CD4-positive, alpha-beta T cell treated with Interleukin-17A for 4 hours (primary cell): ENCODE measurements at regions not wholly inside any gene's neighbourhood (a gene's known extent, or its start where the extent isn't known, plus 50 kb on each side); places are given as distances from the start of the nearest gene placed in this dataset.
A peak's percentile ranks its signal among the peaks of the same experiment; 100 is the strongest.

Source experiments
- DNase-seq: peaks from one replicate; pipeline ENCODE4 v3.0.0-alpha.2; 2020; ENCODE audit warnings: mixed read lengths

DNA sequence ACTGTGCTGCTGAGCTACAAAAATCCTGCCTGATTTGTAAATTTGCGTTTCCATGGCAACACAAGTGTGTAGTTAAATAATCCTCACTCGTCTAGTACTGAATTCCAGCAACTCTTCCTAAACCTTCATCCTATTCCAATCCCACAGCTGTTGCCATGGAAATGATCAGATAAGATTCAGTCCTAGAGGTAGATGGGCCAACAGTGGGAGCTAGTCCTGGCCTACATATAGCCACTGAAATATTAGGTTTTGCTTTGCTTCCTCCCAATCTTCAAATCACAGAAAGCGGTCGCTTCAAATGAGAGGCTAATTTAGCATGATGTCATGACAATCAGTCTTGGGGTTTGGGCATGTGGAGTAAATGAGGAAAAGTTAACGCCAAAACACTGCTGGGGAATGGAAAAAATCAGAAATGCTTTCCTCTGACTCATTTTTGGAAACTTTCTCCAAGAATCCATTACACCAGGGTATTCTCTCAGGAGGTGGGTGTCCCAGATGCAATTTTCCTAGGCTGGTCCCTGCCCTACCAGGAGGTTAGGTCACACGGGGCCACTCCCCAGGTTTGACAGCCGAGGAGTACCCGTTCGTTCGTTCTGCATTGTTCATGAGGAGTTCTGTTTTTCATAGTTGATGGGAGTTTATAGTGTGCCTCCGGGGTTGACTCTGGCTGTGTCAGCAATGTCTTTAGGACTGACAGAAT, 159.2 kb upstream of the SLCO3A1 start:
- DNase-seq = no peak

DNA sequence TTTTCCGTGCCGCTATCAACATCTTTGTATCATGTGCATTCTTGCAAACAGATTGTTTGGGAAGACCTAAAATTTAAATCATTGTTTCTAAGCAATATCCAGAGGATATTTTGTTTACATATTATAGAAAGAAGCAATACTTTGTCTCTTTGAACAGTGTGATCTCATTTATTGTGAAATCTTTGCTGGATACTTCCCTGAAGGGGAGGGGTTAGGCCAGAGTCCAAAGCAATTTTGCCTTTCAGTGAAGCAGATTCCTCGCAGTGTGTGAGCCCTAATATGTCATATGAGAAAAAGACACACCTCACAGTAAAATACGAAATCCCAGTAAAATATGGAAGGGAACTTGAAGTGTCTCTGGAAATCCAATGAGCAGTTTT, 158.7 kb upstream of the SLCO3A1 start:
- no peak for DNase-seq

DNA sequence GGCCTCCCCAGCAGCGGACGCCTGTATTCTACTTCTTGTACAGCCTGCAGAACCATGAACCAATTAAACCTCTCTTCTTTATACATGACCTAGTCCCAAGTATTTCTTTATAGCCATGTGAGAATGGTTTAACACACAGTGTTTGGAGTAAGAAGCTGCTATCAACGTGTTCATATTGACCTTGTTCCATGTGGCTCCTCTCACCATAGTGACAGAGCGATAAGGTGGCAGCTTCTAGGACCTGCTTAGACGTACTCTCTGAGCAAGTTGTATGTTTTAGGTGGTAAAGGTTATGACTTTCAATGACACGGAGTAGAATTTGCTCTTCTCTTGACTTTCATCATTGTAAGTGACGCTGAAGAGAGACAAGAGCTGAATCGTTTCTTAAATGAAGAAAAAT, 157.7 kb upstream of the SLCO3A1 start:
- DNase-seq = no peak

DNA sequence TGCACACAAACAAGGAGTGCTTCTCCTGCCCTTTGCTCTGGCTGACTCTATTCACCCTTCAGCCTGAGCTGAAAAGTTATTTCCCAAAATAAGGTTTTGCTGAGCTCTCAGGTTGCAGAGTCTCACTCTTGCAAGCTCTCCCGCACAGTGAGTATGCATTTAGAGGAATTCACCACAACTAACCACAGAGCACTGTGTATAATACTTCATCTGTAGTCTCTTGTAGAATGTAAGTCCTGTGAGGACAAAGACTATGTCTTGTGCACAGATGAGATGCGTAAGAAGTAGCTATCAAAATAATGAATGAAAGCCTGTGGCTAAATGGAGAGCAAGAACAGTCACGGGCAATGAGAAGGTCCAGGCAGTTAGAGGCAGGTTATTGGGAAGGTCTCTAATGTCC, 156.5 kb upstream of the SLCO3A1 start:
- DNase-seq = no peak

DNA sequence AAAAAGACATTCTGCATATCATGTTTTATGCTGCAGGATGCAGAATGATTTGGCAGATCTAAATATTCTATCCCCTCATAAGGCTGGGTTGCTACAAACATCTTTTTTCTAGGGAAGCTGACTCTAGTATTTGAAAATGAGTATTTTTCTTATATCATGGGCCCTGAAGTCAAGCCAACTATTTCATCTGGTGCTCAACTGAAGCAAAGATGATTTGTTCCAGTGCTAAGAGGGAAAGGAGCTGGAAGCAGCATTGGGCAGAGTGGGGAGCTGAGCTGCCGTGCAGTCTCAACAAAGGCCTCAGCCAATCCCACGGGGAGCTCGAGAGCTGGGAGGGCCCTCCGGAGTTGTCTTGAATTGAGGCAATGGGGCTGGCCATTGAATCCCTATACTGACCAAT, 155.3 kb upstream of the SLCO3A1 start:
- no peak for DNase-seq

DNA sequence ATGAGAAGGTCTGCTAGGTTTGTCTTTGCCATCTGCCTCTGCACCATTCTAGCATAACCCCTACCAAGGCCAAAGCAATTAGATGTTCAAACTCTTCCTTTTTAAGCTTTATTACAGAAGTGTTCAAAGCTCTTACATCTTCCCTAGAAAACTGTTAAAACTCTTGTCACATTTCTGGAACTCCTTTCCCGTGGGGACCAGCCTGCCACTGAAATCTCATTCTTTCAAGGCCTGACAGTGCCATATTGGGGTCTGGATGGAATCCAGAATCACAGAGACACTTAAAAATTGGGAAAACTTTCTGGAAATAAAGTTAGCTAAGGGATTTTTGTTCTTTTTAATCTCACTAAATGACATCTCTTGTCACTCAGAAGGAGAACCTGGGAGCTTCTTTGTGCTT, 153.8 kb upstream of the SLCO3A1 start:
- DNase-seq = no peak

DNA sequence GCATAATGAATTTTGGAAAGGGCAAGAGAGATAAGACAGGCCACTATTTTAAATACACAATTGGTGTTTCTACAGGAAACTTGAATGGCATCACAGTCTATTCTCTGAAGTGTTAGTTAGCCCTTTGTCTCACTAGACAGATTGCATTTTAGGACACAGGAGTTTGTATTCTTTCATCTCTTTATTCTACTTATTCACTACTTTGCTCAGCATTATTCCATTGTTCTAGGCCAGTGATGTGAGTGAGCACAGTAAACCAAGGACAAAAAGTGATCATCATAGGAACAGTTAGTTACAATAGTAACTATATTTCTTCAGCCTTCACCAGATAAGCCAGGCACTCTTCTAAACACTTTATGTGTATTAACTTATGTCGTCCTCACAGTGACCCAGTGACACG, 150.2 kb upstream of the SLCO3A1 start:
- DNase-seq = no peak

DNA sequence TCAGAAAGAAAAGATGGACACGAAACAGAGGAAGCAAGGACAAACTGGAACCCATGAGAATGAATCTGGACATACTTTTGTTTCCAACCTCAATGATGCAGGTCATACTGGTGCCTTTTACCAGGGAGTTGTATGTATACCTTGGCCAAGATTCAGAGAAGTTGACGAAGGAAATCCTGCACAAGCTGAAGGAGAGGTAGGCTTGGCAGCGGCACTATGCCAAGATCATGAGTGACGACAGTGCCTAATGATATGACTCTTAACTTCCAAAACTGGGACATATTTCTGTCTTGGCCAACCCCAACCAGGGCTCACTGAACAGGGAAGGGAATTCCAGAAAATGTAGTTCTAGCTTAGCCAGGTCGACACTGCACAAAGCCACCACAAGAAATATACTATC, 149.2 kb upstream of the SLCO3A1 start:
- DNase-seq = no peak

DNA sequence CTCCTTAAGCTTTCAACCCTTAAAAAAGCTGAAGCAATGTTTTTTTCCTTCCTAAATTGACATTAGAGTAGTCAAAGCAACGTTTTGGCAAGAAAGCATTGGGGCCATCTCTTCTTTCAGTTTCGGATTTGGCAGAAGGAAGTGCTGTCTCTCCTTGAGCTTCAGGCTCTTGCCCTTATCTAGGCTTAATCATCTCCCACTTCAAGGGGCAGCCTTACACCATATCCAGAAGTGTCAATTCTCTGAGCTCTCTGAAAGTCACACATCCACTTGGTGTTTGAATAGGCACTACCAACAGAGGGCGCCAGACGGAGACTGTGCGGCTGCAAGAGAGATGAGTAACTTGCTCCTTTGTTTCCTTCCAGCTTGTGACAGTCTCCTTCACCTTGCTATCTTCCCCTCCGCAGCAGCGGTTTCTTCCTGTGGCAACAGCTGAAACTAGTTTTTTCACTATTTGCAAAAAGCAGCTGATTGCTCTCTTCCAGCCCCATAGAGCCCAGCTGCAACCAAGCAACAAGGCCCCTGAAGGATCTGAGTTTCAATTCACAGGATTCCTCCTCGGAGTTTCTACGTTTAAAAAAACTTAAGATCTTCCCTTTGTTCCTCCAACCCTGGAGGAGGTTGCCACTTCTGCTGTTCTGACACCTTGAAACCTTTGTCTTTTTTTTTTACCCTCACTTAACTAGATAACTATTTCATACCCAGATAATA, 147.0 kb upstream of the SLCO3A1 start:
- peak; percentile 86 for DNase-seq

DNA sequence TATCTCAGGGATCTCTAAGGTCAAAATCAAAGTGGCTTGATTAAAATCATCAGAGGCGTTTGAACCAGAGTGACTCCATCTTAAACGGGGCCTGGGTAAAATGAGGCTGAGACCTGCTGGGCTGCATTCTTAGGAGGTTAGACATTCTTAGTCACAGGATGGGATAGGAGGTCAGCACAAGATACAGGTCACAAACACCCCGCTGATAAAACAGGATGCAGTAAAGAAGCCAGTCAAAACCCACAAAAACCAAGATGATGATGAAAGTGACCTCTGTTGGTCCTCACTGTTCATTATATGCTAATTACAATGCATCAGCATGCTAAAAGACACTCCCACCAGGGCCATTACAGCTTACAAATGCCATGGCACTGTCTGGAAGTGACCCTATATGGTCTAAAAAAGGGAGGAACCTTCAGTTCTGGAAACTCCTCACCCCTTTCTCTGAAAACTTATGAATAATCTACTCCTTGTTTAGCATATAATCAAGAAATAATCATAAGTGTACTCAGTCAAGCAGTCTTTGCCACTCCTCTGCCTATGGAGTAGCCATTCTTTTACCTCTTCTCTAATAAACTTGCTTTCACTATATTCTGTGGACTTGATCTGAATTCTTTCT, 143.3 kb upstream of the SLCO3A1 start:
- DNase-seq = no peak

DNA sequence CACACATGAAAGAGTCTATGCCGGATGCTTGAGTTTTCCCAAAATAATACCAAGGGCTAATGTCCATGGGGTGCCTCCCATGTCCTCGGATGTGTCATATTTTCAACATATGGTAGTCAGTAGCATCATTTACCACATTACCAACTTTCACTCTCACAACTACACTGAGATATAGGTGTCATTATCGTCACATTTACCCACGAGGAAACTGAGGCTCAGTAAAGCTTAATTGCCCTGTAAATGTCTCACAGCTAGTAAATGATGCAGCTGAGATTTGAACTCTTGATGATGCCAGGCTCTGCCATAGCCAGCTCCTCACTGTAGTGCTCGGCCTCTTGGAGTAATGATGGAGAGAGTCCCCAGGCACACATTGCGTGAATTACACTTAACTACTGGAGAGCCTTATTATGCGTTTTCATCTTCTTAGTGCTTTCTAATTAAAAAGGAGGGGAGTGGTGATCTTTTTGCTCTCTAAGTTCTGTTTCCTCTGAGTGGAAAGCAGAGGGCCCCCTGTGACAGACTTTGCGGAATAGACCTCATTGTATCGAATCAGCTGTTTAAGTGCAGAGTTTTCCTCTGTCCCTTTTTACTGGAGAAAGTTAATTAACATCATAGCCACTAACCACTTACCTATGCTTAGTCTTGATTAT, 142.0 kb upstream of the SLCO3A1 start:
- no peak for DNase-seq

DNA sequence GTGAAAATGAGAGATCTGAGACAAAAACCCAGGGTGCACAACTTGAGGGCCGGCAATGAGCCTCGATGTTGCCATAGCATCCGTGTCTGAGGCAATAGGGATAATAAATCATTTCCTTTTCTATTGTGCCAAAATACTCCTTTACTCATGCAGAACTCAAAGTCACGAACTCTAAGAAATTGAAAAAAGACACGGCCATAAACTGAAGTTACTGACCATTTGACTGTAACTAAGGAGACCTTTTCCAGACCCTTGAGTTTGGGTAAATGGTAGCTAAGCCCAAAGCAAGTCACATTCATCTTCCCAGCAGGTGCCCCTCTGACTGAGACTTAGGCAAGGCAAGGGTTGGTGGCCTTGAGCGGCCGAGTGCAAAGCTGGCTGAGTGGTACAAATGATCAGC, 141.2 kb upstream of the SLCO3A1 start:
- DNase-seq = no peak

DNA sequence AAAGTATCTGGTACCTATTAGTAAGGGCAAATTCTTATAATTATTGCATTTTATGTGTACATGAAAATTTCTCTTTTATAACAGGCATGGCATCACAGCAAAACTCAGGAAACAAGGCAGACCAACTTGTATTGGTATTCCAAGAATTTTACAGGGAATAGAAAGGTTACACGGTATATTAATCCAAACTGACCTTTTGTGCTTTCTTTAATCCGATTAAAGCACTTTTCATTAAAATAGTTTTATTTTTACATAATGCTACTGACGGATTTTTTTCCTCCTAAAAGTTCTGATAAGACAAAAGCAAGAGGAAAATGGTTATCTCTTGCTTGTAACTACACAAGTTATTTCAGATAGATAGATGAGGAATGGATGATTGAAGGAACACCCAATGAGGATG, 137.0 kb upstream of the SLCO3A1 start:
- DNase-seq = no peak

DNA sequence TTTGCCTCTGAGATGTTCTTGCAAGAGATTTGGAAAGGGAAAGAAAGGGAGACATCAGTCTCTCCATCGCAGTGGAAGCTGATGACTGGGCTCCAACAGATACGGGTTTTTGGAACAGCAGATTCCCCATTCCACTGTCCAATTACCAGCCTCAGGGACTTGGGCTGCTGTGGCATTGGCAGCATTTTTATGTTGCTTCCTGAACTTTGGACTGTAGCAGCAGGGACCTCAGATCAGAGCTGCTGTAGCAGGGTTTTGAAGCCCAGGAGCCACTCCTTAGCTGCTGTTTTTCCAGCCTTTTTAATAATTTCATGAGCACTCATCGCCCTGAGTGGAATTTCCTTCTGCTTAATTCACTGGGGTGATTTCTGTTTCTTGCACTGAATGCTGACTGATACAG, 135.7 kb upstream of the SLCO3A1 start:
- DNase-seq = no peak

DNA sequence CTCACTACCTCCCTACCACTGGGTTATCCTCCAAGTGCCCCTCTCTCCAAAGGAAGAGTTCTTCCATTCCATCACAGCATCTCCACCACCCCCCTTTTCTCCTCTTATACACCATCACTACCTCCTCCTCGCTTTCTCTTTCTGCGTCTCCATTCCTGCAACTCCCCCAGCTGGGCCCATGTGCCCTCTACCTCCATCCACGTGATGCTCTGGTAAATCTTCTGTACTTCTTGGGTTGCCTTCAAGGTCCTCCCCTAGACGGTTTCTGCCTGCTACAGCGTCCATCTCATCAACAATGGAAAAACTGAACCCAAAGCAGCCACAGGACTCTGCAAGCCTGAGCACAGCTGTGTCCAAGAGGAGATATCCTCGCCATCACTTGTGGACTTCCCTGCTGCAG, 129.5 kb upstream of the SLCO3A1 start:
- no peak for DNase-seq

DNA sequence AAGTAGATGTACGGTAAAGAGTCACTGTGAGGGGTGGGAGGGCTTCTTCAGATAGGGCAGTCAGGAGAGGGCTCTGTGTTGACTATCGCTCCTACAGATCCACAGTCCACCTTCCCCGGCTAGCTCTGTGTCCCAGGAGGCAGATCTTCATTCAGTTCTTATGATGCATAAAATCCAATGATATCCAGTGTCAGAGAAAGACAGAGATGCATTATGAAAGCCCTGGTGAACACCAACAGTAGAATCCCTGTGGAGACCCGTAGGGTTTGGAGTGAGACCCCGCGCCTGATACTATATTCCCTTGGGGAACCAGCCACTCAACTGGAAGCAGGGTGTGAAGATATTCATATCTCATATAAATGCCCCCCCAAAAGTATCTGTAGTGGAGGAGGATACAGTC, 119.8 kb upstream of the SLCO3A1 start:
- no peak for DNase-seq

DNA sequence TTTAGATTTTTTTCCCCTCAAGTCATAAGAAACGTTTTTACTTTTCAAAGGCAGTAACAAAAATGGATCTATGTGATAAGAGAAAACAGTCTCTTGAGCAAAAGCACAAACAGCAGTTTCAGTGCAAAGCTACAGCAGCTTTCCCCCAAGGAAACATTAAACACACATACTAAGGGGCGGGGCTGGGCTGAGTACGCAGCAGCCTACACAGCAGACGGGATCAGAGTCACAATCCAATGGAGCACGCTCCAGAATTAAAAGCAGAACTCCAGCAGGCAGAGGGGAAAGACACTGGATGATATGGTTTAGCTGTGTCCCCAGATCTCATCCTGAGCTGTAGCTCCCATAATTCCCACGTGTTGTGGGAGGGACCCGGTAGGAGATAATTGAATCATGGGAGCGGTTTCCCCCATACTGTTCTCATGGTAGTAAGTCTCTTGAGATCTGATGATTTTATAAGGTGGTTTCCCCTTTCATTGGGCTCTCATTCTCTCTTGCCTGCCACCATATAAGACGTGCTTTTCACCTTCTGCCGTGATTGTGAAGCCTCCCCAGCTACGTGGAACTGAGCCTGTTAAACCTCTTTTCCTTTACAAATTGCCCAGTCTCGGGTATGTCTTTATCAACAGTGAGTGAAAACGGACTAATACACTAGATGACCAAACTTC, 116.2 kb upstream of the SLCO3A1 start:
- DNase-seq = no peak

DNA sequence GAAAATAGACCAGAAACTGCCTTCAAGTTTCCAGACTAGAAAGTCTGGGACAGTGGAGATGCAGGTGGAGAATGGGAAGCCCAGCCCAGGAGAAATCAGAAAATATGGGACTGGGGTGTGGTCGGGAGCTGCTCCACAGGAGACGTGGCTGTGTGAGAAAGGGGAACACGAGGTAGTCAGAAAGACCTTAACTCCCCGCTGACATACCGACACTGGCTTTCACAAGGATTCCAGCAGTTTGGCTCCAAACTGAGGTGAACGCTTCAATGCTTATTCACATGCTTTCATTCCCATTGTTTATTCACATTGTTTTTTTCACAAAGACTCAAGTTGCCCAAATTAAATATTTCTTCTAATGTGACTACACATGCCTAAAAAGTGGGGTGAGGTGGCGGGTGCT, 111.5 kb upstream of the SLCO3A1 start:
- DNase-seq = no peak

DNA sequence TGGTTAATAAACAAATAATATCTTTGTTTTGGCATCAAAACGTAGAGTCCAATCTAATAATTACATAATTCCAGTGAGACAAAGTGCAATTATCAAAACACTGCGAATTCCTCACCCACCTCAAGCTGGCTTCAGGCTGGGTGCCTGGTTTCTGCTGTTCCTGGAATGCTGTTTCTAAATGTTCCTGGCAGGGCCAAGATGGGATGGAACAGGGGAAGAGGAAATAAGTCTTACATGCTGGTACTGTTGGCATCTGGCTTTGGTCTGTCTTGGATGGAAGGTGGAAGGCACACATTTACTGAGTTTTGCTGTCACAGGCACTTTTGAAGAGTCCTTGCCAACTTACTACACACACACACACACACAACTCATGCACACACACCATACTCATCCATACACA, 101.9 kb upstream of the SLCO3A1 start:
- no peak for DNase-seq

DNA sequence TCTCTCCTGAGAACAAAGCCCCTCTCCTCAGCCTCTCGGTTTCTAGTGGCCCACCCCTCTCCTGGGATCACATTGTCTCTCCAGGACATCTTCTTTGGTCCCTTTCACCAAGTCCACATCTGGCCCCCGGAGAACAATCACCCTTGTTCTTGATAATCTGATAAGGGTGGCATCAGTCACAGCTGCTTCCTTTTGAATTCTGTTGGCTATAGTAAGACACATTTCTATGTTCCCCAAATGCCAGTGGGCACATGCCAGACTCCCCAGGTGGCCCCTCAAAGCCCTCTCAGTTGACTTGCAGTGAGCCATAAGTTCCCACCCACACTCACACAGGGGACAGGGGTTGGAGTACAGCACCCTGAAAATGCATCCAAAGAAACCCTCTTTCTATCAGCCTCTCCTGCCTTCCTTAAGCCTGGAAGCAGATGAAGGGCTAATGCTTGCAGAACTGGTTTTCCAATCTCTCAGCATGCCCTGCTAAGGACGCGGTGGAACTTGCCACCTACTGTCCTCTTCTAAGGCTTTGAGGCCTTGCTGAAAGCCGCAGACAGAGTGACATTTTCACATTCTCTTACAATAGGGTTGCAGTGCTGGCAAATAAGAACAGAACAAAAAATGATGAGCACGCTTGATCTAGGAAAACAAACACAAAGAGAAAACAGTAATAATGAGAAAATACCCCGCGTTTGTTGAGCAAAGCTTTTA, 101.3 kb upstream of the SLCO3A1 start:
- DNase-seq = no peak

DNA sequence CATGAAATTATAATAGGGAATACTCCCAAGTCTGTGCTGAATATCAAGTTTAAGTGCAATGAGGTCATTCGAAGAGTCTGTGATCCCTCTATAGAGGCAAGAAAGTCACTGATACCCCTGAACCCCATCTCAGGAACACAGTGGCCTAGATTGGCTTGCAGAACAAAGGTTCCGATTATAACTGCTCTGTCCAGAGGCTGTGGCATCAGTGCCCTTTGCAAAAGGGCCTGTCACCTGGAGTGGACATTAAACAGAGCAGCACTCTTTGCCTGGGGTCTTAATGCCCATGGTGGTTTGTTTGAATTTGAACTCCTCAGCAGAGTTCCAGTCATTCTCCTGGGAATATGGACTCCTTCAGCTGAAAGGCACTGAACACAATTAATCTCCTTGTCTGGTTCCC, 93.9 kb upstream of the SLCO3A1 start:
- DNase-seq = no peak

DNA sequence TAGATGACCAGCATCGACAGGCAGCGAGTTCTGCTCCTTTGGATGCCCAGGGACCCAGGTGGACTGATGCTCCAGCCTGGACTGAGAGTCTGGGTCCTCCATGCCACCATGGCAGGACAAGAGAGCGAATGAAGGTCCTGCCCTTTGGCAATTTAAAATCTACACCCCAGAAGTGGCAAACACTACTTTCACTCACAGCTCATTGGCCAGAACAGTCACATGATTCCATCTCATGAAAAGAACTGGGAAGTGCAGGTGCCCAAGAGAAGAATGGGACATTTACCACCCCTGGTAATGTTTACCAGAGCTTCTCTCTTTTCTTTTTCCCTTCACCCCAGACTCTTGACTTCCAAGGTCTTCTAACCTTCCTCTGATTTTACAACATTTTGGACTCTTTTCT, 87.8 kb upstream of the SLCO3A1 start:
- no peak for DNase-seq

DNA sequence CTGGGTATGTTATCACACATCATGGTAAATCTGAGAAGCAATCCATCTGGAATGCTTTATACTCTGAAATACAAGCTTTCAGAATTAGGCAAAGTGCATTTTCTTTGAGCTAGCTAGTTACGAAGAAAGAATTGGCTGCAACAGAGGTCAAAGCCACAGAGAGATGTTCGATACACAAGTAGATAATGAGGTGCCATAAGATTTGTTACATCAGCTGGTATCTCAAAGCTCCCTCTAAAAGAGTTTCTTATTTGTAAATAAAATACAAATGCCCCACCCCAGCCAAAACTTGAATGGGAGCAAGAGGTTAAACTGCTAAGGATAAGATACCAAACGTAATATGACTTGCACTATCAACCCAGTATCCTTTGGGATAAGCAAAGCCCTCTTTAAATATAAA, 84.0 kb upstream of the SLCO3A1 start:
- no peak for DNase-seq
